Mesodermal cell (in vitro differentiated cells): ENCODE measurements at regions not wholly inside any gene's neighbourhood (a gene's known extent, or its start where the extent isn't known, plus 50 kb on each side); places are given as distances from the start of the nearest gene placed in this dataset.

Experiments used
- H3K27ac ChIP-seq: 2 replicates; pipeline ENCODE4 v1.7.0; 2013; ENCODE audit warnings: mild to moderate bottlenecking, low read depth, low read length, moderate library complexity; ENCODE audit not compliant: severe bottlenecking
- H3K36me3 ChIP-seq: 2 replicates; pipeline ENCODE4 v1.7.1; 2013; ENCODE audit warnings: mild to moderate bottlenecking, low read length, moderate library complexity; ENCODE audit not compliant: control insufficient read depth, insufficient read depth
- H3K4me1 ChIP-seq: one replicate; pipeline ENCODE4 v1.7.1; 2013; ENCODE audit warnings: mild to moderate bottlenecking, low read length; ENCODE audit not compliant: insufficient read depth, control insufficient read depth, poor library complexity, severe bottlenecking
- H3K4me3 ChIP-seq: 2 replicates; pipeline ENCODE4 v1.7.0; 2013; ENCODE audit warnings: low read length, control low read depth, mild to moderate bottlenecking; ENCODE audit not compliant: insufficient read depth, poor library complexity, severe bottlenecking; ENCODE audit errors: extremely low read depth
- H3K9me3 ChIP-seq: 2 replicates; pipeline ENCODE4 v1.7.1; 2013; ENCODE audit warnings: mild to moderate bottlenecking, low read length, moderate library complexity; ENCODE audit not compliant: control insufficient read depth
- WGBS, 2 experiments: methylation state at CpG; one replicate each; pipeline ENCODE4 v1.1.5; 2013; ENCODE audit warnings: missing lambda C conversion rate in 2 of 2; ENCODE audit not compliant: insufficient coverage in 2 of 2; 5-methylcytosine and 5-hydroxymethylcytosine counted together

GRCh38 chr5:18357486-18357885 lies 723.2 kb downstream of the TAF11L14 start:
- Histone ChIP-seq H3K36me3 (no peaks in the 10 kb centered on the region), H3K4me1 (no peaks in the 10 kb centered on the region), H3K9me3 (no peaks in the 10 kb centered on the region), H3K4me3 (no peak overlapping the region), H3K27ac (no peak overlapping the region)
- WGBS, 2 experiments: 83 to 100% methylated on average over 1 to 2 of the region's 4 CpGs

DNA sequence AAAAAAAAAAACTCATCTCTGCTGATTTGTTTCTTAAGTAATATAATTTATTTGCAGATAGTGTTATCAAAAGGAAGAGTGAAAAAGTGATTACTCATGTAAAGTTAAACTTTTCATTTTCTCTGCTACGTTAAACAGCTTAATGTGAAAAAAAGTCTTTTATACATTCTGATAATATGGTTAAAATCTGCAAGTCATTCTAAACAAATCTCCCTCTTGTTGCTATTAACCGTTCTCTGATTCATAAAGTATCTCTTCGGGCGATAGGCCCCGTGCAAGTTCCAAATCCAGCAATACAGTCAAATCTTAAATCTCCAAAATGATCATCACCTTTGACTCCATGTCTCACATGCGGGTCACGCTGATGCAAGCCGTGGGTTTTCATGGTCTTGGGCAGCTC lies 732.0 kb downstream of the TAF11L14 start:
- Histone ChIP-seq H3K36me3 (no peaks in the 10 kb centered on the region), H3K9me3 (no peaks in the 10 kb centered on the region), H3K4me3 (no peak overlapping the region), H3K4me1 (no peaks in the 10 kb centered on the region), H3K27ac (no peak overlapping the region)
- 84 to 92% methylated on average over 5 to 7 of the region's 8 CpGs for WGBS, 2 experiments

- Histone ChIP-seq H3K36me3 (no peaks in the 10 kb centered on the region), H3K4me1 (no peaks in the 10 kb centered on the region), H3K4me3 (no peak overlapping the region), H3K27ac (no peak overlapping the region), H3K9me3 (no peaks in the 10 kb centered on the region)
- 88 to 100% methylated on average over 1 of the region's 3 CpGs for WGBS, 2 experiments
These were observed 736.3 kb downstream of the TAF11L14 start for GRCh38 chr5:18370531-18370930.

DNA sequence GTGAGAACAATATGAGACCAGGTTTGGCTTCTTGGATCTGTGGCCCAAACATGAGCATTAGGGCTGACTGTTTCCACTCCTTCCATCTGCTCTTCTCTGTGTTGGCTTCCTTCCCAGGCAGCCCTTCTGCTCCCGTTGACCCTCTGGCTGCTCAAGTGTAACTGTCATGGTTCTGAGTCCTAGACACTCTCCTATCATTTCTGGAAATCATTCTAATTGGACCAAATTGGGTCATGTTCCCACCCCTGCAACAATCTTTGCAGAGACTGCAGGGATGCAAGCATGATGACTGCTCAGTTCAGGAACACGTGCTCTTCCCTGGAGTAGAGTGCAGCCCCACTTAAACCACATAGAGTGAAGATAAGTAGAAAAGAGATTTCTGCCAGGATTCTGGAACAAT lies 741.4 kb downstream of the TAF11L14 start:
- H3K9me3 ChIP-seq: no peaks in the 10 kb centered on the region
- no peak overlapping the region for H3K27ac ChIP-seq
- no peak overlapping the region for H3K4me3 ChIP-seq
- WGBS, 2 experiments: 92 to 100% methylated on average over 1 of the region's 2 CpGs
- no peaks in the 10 kb centered on the region for H3K4me1 ChIP-seq
- H3K36me3 ChIP-seq: no peaks in the 10 kb centered on the region

DNA sequence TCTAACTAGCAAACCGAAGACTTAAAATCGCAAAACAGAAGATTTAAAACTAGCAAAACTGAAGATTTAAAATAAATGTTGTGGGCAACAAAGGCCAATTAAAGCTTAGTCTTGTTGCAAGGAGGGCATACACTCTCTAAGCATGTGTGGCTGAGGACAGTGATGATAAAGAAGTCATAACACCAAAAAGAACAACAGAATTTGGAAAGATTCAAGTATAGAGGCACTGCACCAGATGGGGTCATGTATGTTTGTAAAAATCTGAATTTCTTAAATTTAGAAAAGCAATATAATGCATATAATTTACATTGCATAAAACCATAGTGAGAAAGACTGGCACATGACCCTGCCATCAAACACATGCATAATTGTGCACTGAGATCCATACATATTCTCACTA lies 743.8 kb downstream of the TAF11L14 start:
- Histone ChIP-seq H3K9me3 (no peaks in the 10 kb centered on the region), H3K27ac (no peak overlapping the region), H3K36me3 (no peaks in the 10 kb centered on the region), H3K4me3 (no peak overlapping the region), H3K4me1 (no peaks in the 10 kb centered on the region)
- WGBS, 2 experiments: 100% methylated on average over 2 of the region's 2 CpGs; no CpG with 5 or more reads in 1 of the 2 experiments

DNA sequence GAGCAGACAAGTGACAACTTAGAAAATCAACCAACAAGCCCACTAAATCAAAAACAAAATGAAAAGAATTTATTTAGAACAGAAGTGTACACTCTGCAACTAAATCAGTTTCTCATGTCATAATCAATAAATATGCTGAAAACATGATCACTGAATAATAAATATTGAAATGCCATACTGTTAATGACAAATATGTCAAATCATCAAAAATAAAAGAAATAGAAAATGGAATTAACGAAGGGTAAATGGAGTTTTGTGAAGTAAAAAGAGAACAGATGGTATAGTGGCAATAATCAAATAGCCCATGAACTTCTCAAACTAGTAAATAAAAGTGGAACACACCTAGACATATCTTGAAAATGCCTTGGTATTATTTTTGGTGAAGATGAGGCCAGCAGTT lies 744.9 kb downstream of the TAF11L14 start:
- Histone ChIP-seq H3K27ac (no peak overlapping the region), H3K36me3 (no peaks in the 10 kb centered on the region), H3K9me3 (no peaks in the 10 kb centered on the region), H3K4me3 (no peak overlapping the region), H3K4me1 (no peaks in the 10 kb centered on the region)
- WGBS, 2 experiments: no CpG with 5 or more reads among the region's 1 CpG

DNA sequence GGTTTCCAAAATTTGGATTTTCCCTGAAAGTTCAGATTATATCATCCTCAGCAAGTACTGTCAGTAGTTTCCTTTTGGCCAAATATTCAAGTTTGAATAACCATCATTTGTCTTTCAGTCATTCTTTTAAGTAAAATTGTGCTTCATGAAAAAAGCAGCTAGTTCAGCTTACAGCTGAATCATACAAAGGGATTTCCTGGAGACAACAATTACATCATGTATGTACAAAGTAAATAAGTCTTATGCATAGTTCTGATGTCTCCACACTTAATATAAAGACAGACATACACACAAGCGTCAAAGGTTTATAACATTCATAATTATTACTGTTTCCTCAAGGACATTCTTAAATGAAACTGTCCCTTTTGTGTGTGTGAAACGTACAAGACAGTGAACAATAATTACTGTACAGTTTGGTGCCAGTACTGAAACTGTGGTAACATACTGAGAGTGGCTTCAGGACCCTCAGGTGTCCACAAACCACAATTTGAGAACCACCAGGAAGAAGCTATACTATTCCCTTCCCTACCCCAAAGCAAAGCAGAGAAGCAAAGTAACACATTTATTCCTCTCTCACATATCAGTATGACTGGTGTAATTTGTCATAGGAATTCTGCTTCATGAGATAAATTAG lies 746.6 kb downstream of the TAF11L14 start:
- H3K9me3 ChIP-seq: no peaks in the 10 kb centered on the region
- H3K36me3 ChIP-seq: no peaks in the 10 kb centered on the region
- H3K4me1 ChIP-seq: no peaks in the 10 kb centered on the region
- no peak overlapping the region for H3K4me3 ChIP-seq
- H3K27ac ChIP-seq: no peak overlapping the region
- no CpG with 5 or more reads among the region's 2 CpGs for WGBS, 2 experiments

- H3K4me3 ChIP-seq: no peak overlapping the region
- no peaks in the 10 kb centered on the region for H3K9me3 ChIP-seq
- no peaks in the 10 kb centered on the region for H3K4me1 ChIP-seq
- no peak overlapping the region for H3K27ac ChIP-seq
- WGBS, 2 experiments: 46 to 59% methylated on average over 9 to 15 of the region's 17 CpGs
- no peaks in the 10 kb centered on the region for H3K36me3 ChIP-seq
These were observed 759.5 kb downstream of the TAF11L14 start for GRCh38 chr5:18393565-18394442.

GRCh38 chr5:18394443-18394804 lies 760.2 kb downstream of the TAF11L14 start:
- WGBS, 2 experiments: no CpG with 5 or more reads among the region's 4 CpGs
- H3K4me1 ChIP-seq: no peaks in the 10 kb centered on the region
- H3K4me3 ChIP-seq: no peak overlapping the region
- H3K9me3 ChIP-seq: no peaks in the 10 kb centered on the region
- H3K36me3 ChIP-seq: no peaks in the 10 kb centered on the region
- H3K27ac ChIP-seq: no peak overlapping the region

DNA sequence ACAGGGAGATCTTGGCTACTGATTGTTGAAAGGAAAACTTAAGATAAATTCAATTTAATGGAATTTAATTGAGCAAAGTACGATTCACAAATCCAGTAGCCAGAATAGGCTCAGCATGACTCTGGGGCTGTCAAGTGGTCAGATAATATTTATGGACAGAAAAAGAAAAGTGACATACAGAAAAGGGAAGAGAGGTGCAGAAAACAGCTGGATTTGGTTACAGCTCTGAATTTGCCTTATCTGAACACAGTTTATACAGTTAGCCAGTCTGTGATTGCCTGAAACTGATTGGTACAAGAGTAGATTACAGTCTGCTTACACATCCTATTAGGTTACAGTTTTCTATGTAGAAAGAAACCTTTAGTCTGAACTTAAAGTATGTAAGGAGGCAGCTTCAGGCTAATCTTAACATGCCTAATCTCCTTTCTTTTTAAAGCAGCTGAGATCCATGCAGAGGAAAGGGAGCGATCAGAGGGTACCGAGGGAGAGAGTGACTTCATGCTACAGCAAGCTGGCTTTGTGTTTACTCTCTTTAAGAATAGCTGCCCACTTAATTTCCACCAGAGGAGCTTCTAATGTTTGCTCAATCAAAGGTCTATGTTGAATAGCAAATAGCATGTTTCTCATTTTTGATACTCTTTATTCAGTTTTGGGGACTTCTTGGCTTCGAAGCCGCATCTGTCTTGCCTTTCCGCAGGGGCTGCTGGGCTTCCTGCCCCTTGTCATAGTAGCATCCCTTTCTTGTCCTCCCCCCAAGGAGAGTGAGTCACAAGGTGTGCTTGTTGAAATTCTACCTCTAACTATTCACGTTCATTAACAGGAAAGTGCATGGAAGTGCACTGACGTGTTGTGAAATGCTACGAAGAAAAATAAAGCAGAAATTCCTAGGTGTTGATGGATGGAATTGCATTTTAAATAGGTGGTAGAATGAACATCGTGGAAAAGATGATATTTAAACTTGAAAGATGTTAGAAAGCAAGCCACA lies 761.2 kb downstream of the TAF11L14 start:
- H3K4me1 ChIP-seq: no peaks in the 10 kb centered on the region
- WGBS, 2 experiments: 91 to 100% methylated on average over 3 to 8 of the region's 10 CpGs
- no peaks in the 10 kb centered on the region for H3K9me3 ChIP-seq
- no peak overlapping the region for H3K4me3 ChIP-seq
- no peak overlapping the region for H3K27ac ChIP-seq
- no peaks in the 10 kb centered on the region for H3K36me3 ChIP-seq
